RWPE2 (cell line): ENCODE measurements at regions not wholly inside any gene's neighbourhood (a gene's known extent, or its start where the extent isn't known, plus 50 kb on each side); places are given as distances from the start of the nearest gene placed in this dataset.
"Not testable (repeated sequence)": the region's sequence is repeated elsewhere in the genome, so short reads cannot be mapped to it uniquely, and the experiment has no call there.

ENCODE experiments used
- ATAC-seq: fragments of 200-7000 bp; cut with Tn5 transposase; 3 replicates; pipeline ENCODE4 v1.9.1; 2021; ENCODE audit warnings: low read depth
- DNase-seq: peaks from one replicate; pipeline ENCODE4 v3.0.0-alpha.2; 2020; ENCODE audit warnings: low spot score
- H3K27ac ChIP-seq: fragments of 450-650 bp; 2 replicates; pipeline ENCODE4 v1.5.1; 2017; ENCODE audit warnings: mild to moderate bottlenecking; ENCODE audit not compliant: poor library complexity, severe bottlenecking
- H3K27me3 ChIP-seq: fragments of 250-450 bp; sonication (Bioruptor Pico); 2 replicates; pipeline ENCODE4 v1.5.1; 2021; ENCODE audit warnings: mild to moderate bottlenecking, moderate library complexity; ENCODE audit not compliant: insufficient read depth, poor library complexity, severe bottlenecking
- H3K36me3 ChIP-seq: fragments of 250-450 bp; sonication (Bioruptor Pico); 2 replicates; pipeline ENCODE4 v1.5.1; 2020; ENCODE audit warnings: low read depth, mild to moderate bottlenecking, moderate library complexity
- H3K4me1 ChIP-seq: fragments of 250-450 bp; sonication (Bioruptor Pico); 2 replicates; pipeline ENCODE4 v1.5.1; 2021; ENCODE audit warnings: mild to moderate bottlenecking, moderate library complexity; ENCODE audit not compliant: insufficient read depth, poor library complexity, severe bottlenecking
- H3K4me3 ChIP-seq: fragments of 250-450 bp; sonication (Bioruptor Pico); 2 replicates; pipeline ENCODE4 v1.5.1; 2021; ENCODE audit warnings: mild to moderate bottlenecking, moderate library complexity; ENCODE audit not compliant: severe bottlenecking
- H3K9me3 ChIP-seq: fragments of 250-450 bp; sonication (Bioruptor Pico); 2 replicates; pipeline ENCODE4 v1.5.1; 2021; ENCODE audit warnings: mild to moderate bottlenecking, moderate library complexity; ENCODE audit not compliant: severe bottlenecking
- TF ChIP-seq, protein P1 (sequence below): fragments of 450-650 bp; IDR thresholded peaks from one replicate; pipeline ENCODE4 v1.5.1; 2017; ENCODE audit warnings: mild to moderate bottlenecking, moderate library complexity; ENCODE audit not compliant: poor library complexity, severe bottlenecking

DNA sequence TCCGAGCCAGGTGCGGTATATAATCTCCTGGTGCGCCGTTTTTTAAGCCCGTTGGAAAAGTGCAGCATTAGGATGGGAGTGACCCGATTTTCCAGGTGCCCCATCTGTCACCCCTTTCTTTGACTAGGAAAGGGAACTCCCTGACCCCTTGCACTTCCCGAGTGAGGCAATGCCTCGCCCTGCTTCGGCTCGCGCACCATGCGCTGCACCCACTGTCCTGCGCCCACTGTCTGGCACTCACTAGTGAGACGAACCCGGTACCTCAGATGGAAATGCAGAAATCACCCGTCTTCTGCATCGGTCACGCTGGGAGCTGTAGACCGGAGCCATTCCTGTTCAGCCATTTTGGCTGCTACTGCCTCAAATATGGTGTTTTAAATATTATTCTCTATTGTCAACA, 198.0 kb downstream of the MEIS1 start:
- not testable (repeated sequence) for H3K9me3 ChIP-seq, H3K4me3 ChIP-seq, H3K27ac ChIP-seq, DNase-seq, ATAC-seq, H3K36me3 ChIP-seq, H3K4me1 ChIP-seq, H3K27me3 ChIP-seq

DNA sequence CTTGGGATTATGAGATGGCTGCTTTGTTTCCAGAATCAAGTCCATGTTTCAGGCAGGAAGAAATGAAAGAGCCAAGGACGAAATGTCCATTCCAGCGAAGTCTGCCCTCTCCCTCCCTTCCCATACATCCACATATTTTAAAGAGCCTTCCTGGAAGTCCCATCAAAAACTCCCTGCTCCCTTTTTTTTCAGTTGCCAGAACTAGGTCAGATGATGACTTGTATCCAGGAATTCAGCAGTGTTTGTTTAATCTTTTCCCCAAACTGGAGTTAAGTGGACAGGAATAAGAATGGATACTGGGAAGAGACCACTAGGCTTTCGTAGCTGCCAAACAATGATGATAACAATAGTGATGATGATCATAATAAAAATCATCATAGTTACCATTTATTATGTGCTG, 198.7 kb downstream of the MEIS1 start:
- no peaks in the 10 kb centered on the region for H3K4me1 ChIP-seq
- no peak overlapping the region for H3K4me3 ChIP-seq
- ATAC-seq (no peak), DNase-seq (no peak)
- H3K27me3 ChIP-seq: no peaks in the 10 kb centered on the region
- no peaks in the 10 kb centered on the region for H3K36me3 ChIP-seq
- TF ChIP-seq, protein P1, sequence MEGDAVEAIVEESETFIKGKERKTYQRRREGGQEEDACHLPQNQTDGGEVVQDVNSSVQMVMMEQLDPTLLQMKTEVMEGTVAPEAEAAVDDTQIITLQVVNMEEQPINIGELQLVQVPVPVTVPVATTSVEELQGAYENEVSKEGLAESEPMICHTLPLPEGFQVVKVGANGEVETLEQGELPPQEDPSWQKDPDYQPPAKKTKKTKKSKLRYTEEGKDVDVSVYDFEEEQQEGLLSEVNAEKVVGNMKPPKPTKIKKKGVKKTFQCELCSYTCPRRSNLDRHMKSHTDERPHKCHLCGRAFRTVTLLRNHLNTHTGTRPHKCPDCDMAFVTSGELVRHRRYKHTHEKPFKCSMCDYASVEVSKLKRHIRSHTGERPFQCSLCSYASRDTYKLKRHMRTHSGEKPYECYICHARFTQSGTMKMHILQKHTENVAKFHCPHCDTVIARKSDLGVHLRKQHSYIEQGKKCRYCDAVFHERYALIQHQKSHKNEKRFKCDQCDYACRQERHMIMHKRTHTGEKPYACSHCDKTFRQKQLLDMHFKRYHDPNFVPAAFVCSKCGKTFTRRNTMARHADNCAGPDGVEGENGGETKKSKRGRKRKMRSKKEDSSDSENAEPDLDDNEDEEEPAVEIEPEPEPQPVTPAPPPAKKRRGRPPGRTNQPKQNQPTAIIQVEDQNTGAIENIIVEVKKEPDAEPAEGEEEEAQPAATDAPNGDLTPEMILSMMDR: no peak
- no peaks in the 10 kb centered on the region for H3K9me3 ChIP-seq
- H3K27ac ChIP-seq: no peak overlapping the region

DNA sequence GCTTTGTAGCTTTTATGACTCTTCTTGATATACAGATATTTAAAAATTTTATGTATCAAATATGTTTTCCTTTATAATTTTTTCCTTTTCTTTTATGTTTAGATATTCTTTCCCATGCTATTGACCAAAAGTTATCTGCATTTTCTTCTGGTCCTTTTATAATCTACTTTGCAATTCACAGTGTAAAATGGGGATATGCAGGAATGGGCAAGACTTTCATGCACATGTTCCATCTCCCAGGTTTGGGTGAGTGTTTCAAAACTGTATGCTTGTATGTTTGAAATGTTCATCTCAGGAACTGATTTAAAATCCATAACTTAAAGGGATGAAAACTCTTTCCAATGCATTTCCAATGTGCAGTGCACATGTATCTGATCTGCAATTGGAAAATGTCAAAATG, 199.9 kb downstream of the MEIS1 start:
- H3K4me1 ChIP-seq: no peaks in the 10 kb centered on the region
- no peak overlapping the region for H3K4me3 ChIP-seq
- DNase-seq (no peak), ATAC-seq (no peak)
- no peaks in the 10 kb centered on the region for H3K27me3 ChIP-seq
- no peaks in the 10 kb centered on the region for H3K36me3 ChIP-seq
- TF ChIP-seq, protein P1: no peak
- no peak overlapping the region for H3K27ac ChIP-seq
- H3K9me3 ChIP-seq: no peaks in the 10 kb centered on the region

DNA sequence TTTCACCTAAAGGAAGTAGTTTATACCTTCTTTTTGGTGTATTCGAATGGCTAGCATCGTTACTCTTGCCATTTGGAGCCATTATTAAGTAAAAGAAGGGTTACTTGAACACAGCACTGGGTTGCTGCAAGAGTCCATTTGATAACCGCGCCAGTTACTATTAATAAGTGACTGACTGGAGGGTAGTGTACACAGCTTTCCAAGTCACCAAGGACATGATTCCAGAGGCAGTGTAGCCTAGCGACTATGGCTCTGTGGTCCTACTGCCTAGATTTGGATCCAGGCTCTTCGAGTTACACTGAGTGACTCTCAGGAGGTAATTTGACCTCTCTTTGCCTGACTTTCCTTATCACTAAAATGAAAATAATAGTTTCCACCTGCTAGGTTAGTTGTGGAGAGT, 206.8 kb downstream of the MEIS1 start:
- DNase-seq: no peak
- no peak overlapping the region for H3K4me3 ChIP-seq
- TF ChIP-seq, protein P1: no peak
- ATAC-seq: no peak
- H3K27me3 ChIP-seq: no peaks in the 10 kb centered on the region
- H3K36me3 ChIP-seq: no peaks in the 10 kb centered on the region
- no peaks in the 10 kb centered on the region for H3K9me3 ChIP-seq
- no peaks in the 10 kb centered on the region for H3K4me1 ChIP-seq
- no peak overlapping the region for H3K27ac ChIP-seq

DNA sequence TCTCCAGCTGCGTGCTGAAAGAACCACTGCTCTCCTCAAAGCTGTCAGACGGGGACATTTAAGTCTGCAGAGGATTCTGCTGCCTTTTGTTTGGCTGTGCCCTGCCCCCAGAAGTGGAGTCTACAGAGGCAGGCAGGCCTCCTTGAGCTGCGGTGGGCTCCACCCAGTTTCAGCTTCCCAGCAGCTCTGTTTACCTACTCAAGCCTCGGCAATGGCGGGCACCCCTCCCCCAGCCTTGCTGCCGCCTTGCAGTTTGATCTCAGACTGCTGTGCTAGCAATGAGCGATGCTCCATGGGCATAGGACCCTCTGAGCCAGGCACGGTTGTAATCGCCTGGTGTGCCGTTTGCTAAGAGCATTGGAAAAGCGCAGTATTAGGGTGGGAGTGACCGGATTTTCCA, 213.2 kb downstream of the MEIS1 start:
- ATAC-seq, H3K36me3 ChIP-seq, DNase-seq, H3K4me3 ChIP-seq, H3K27ac ChIP-seq, H3K4me1 ChIP-seq, H3K27me3 ChIP-seq, H3K9me3 ChIP-seq: not testable (repeated sequence)

DNA sequence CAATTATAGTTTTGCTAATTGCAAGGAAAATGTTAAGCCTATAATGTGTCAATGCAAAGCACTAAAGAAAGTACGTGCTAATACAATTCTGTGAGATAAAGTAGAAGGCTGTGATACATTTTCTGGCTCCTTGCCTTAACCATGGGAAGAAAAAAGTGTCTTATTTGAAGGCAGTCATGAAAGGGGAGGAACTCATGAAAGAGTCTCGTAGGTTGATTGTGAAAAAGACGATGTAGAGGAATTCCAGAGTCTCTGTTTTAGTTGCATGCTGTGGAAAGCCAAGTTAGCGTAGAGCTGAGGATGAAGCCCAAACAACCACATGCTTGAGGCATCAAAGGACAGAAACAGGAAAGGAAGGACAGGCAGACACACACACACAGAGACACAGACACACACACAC, 214.1 kb downstream of the MEIS1 start:
- H3K36me3 ChIP-seq: no peaks in the 10 kb centered on the region
- no peak for DNase-seq
- no peak for ATAC-seq
- no peaks in the 10 kb centered on the region for H3K4me1 ChIP-seq
- H3K4me3 ChIP-seq: no peak overlapping the region
- no peak overlapping the region for H3K27ac ChIP-seq
- H3K9me3 ChIP-seq: no peaks in the 10 kb centered on the region
- TF ChIP-seq, protein P1: no peak
- no peaks in the 10 kb centered on the region for H3K27me3 ChIP-seq
